CD8-positive, alpha-beta memory T cell (primary cell): ENCODE measurements at regions not wholly inside any gene's neighbourhood (a gene's known extent, or its start where the extent isn't known, plus 50 kb on each side); places are given as distances from the start of the nearest gene placed in this dataset.
"Not testable (repeated sequence)": the region's sequence is repeated elsewhere in the genome, so short reads cannot be mapped to it uniquely, and the experiment has no call there.

Source experiments
- CTCF ChIA-PET: fragments of 350-600 bp; sonication (Branson Sonifier 250); formaldehyde crosslinking; loops from one replicate; lab custom pipeline; 2021; ENCODE audit warnings: antibody characterized with exemption; lab: Charles Lee
- POLR2A ChIA-PET: fragments of 350-600 bp; sonication (Branson Sonifier 250); formaldehyde crosslinking; loops from one replicate; lab custom pipeline; 2021; ENCODE audit warnings: antibody characterized with exemption; lab: Charles Lee
- DNase-seq, 5 donors: peaks; one replicate each; pipeline versions ENCODE4 v3.0.0 to v3.0.0-alpha.2; 2020 to 2022; ENCODE audit warnings: mixed read lengths in 1 of 5
- H3K27ac ChIP-seq: one replicate; pipeline ENCODE4 v1.7.0; 2013; ENCODE audit warnings: low read depth, mild to moderate bottlenecking, low read length, moderate library complexity
- H3K27me3 ChIP-seq: 2 replicates; pipeline ENCODE4 v1.7.0; 2013; ENCODE audit warnings: low read length, mild to moderate bottlenecking; ENCODE audit not compliant: insufficient read depth, poor library complexity, severe bottlenecking
- H3K36me3 ChIP-seq: 2 replicates; pipeline ENCODE4 v1.7.0; 2013; ENCODE audit warnings: mild to moderate bottlenecking, low read length, moderate library complexity; ENCODE audit not compliant: insufficient read depth
- H3K4me1 ChIP-seq: 2 replicates; pipeline ENCODE4 v1.7.0; 2013; ENCODE audit warnings: mild to moderate bottlenecking, low read length, moderate library complexity; ENCODE audit not compliant: insufficient read depth
- H3K4me3 ChIP-seq: 2 replicates; pipeline ENCODE4 v1.7.0; 2013; ENCODE audit warnings: mild to moderate bottlenecking, low read length
- H3K9me3 ChIP-seq: 2 replicates; pipeline ENCODE4 v1.7.0; 2013; ENCODE audit warnings: mild to moderate bottlenecking, low read length
- H3K27ac Mint-ChIP-seq, 8 donors: one replicate each; pipeline ENCODE4 v1.8.0; 2020 to 2021; ENCODE audit warnings: mixed read lengths in 8 of 8, mild to moderate bottlenecking in 6 of 8, inconsistent platforms in 3 of 8, moderate library complexity in 3 of 8
- H3K27me3 Mint-ChIP-seq, 2 donors: one replicate each; pipeline ENCODE4 v1.8.0; 2020 to 2021; ENCODE audit warnings: mixed read lengths in 2 of 2, mild to moderate bottlenecking in 1 of 2, moderate library complexity in 1 of 2
- H3K36me3 Mint-ChIP-seq, 3 donors: one replicate each; pipeline ENCODE4 v1.8.0; 2020 to 2021; ENCODE audit warnings: mixed read lengths in 3 of 3, inconsistent platforms in 1 of 3, mild to moderate bottlenecking in 1 of 3
- H3K4me1 Mint-ChIP-seq, 3 donors: one replicate each; pipeline ENCODE4 v1.8.0; 2020 to 2021; ENCODE audit warnings: mixed read lengths in 3 of 3, inconsistent platforms in 1 of 3, mild to moderate bottlenecking in 1 of 3
- H3K4me3 Mint-ChIP-seq, 7 donors: one replicate each; pipeline ENCODE4 v1.8.0; 2020 to 2021; ENCODE audit warnings: mixed read lengths in 7 of 7, mild to moderate bottlenecking in 6 of 7, moderate library complexity in 4 of 7, inconsistent platforms in 2 of 7
- H3K9me3 Mint-ChIP-seq, 5 donors: one replicate each; pipeline ENCODE4 v1.8.0; 2020 to 2022; ENCODE audit warnings: mixed read lengths in 5 of 5, mild to moderate bottlenecking in 3 of 5, moderate library complexity in 2 of 5, inconsistent platforms in 1 of 5

DNA sequence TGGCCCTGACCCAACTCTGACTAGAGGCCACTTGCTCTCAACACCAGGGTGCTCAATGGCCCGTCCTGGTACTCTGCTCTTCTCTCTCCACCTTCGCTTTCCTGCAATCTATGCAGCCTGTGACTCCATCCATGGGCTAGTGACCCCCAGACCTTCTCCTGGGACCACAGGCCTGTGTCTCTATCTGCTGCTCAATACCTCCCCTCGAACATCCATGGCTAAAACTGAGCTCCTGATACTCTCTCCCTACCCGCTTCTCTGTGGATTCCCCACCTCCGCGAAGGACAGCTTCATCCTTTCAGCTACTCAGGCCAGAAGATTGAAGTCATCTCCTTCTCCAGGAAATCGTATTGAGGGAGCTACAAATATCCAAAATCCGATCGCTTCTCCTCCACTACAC lies 363.4 kb downstream of the OR4F29 start:
- H3K4me1 ChIP-seq, H3K27me3 Mint-ChIP-seq, H3K27ac ChIP-seq, H3K9me3 ChIP-seq, H3K36me3 Mint-ChIP-seq, H3K4me3 Mint-ChIP-seq, H3K9me3 Mint-ChIP-seq, H3K4me3 ChIP-seq, CTCF ChIA-PET, H3K27me3 ChIP-seq, POLR2A ChIA-PET, DNase-seq, H3K36me3 ChIP-seq, H3K27ac Mint-ChIP-seq, H3K4me1 Mint-ChIP-seq: not testable (repeated sequence)

DNA sequence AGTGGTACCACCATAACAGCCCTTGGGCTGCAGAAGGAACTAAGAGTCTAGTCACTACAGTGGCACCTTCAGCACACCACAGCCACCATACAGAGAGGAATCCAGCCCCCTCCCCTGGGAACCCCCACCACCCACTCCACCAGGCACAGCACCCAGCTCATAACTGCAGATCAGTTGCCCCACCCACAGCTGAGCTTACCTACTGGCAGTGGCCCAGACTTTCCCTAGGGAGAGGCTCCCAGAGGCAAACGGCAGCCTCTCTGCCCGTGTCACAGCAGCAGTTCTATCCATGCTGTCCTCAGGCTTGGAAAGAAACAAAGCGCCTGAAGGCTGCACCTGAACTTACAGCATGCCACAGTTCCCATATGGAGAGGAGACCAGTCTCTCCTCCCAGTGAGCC lies 372.3 kb downstream of the OR4F29 start:
- H3K9me3 ChIP-seq, DNase-seq, H3K27me3 Mint-ChIP-seq, H3K27ac Mint-ChIP-seq, H3K9me3 Mint-ChIP-seq, CTCF ChIA-PET, POLR2A ChIA-PET, H3K27ac ChIP-seq, H3K4me1 ChIP-seq, H3K4me1 Mint-ChIP-seq, H3K4me3 Mint-ChIP-seq, H3K36me3 Mint-ChIP-seq, H3K4me3 ChIP-seq, H3K27me3 ChIP-seq, H3K36me3 ChIP-seq: not testable (repeated sequence)

DNA sequence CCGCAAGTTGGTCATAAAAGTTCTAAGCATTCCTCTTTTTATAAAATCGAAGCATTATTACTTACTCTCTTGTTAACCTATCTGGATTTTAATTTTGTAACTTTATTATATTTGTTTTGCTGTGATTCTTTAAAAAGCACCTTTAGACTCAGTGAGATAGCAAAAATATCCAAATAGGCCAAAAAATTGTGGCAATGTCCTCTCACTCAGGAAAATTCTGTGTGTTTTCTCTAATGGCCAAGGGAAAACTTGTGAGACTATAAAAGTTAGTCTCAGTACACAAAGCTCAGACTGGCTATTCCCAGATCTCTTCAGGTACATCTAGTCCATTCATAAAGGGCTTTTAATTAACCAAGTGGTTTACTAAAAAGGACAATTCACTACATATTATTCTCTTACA lies 386.4 kb downstream of the OR4F29 start, which contains the start of gene OR4F5:
OR4F5 (plus strand) TSS at position 301 of the 400 bp plus-strand sequence.
- H3K36me3 Mint-ChIP-seq, H3K36me3 ChIP-seq, POLR2A ChIA-PET, H3K27ac Mint-ChIP-seq, H3K9me3 ChIP-seq, H3K9me3 Mint-ChIP-seq, H3K27ac ChIP-seq, DNase-seq, H3K4me1 Mint-ChIP-seq, H3K27me3 Mint-ChIP-seq, H3K4me3 ChIP-seq, H3K4me1 ChIP-seq, H3K27me3 ChIP-seq, CTCF ChIA-PET, H3K4me3 Mint-ChIP-seq: not testable (repeated sequence)

DNA sequence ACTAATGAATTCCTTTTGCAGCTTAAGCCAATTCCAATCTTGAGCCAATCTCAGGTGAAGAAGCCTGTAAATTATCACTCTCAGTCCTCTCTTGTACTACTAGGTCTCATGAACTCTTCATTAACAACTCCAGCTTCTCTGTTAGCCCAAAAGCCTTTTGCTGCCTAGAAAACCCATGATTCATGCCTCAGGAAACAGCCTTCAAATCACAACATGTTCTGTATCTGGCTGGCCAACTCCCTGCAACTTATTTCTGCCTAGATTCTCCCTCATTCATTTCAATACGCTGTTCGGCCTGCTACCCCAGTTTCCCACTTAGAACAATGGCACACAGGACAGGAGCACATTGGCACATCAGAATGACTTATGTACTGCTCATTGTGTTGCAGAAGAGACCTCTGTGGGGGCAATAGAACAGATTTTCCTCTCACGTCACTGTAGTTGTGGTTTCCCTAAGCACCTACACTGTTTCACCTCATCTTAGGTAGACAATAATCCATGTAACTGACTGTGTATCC lies 395.4 kb downstream of the OR4F29 start:
- H3K9me3 Mint-ChIP-seq, DNase-seq, H3K27ac Mint-ChIP-seq, CTCF ChIA-PET, H3K27me3 ChIP-seq, H3K4me3 Mint-ChIP-seq, H3K9me3 ChIP-seq, POLR2A ChIA-PET, H3K36me3 ChIP-seq, H3K36me3 Mint-ChIP-seq, H3K27me3 Mint-ChIP-seq, H3K4me1 Mint-ChIP-seq, H3K27ac ChIP-seq, H3K4me1 ChIP-seq, H3K4me3 ChIP-seq: not testable (repeated sequence)

DNA sequence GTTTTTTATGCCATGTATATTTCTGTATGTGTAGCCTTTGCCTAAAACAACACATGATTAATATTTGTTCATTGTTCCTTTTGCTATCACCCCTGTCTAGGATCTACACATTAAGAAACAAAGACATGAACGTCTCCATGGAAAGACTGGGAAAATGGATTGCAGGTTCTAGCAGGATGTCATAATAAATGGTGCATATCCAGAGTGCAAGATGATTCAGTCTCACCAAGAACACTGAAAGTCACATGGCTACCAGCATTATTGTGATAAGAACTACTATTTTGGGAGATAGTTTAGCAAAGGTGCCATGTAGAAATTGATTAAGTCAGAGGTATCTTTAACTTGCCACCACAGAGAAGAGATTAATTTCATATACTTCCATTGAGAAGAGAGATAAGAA lies 398.3 kb downstream of the OR4F29 start:
- H3K9me3 Mint-ChIP-seq = not testable (repeated sequence)

DNA sequence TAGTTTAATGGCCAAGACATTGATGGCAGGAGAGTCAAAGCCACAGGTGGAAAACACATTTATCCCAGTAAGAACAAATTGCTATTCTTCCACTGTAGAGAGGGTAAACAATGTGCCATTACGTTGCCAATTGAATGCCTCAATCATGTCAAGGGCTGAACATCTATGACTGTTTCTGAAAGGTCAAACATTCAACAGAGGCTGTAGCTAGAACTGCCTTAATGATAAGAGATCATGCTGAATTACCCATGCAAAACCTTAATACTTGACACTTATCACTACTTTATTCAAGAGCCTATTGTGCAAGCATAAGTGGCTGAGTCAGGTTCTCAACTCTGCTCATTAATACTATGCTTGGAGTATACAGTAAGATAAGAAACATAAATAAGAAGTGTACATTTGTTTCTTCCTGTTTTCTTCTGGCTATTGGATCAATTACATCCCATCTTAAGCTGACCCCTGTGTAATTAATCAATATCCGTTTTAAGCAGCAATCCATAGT lies 409.5 kb downstream of the OR4F29 start:
- H3K4me3 Mint-ChIP-seq, H3K27ac Mint-ChIP-seq, POLR2A ChIA-PET, H3K36me3 Mint-ChIP-seq, H3K27me3 Mint-ChIP-seq, H3K9me3 Mint-ChIP-seq, DNase-seq, H3K4me3 ChIP-seq, H3K27ac ChIP-seq, H3K4me1 ChIP-seq, H3K9me3 ChIP-seq, H3K36me3 ChIP-seq, H3K27me3 ChIP-seq, H3K4me1 Mint-ChIP-seq, CTCF ChIA-PET: not testable (repeated sequence)

More for the DNA sequence above, 398.3 kb downstream of the OR4F29 start:
- POLR2A ChIA-PET, H3K36me3 Mint-ChIP-seq, H3K27me3 ChIP-seq, H3K27ac Mint-ChIP-seq, DNase-seq, H3K4me1 ChIP-seq, H3K27me3 Mint-ChIP-seq, H3K4me3 ChIP-seq, H3K4me1 Mint-ChIP-seq, H3K4me3 Mint-ChIP-seq, H3K9me3 ChIP-seq, H3K36me3 ChIP-seq, H3K27ac ChIP-seq, CTCF ChIA-PET: not testable (repeated sequence)

DNA sequence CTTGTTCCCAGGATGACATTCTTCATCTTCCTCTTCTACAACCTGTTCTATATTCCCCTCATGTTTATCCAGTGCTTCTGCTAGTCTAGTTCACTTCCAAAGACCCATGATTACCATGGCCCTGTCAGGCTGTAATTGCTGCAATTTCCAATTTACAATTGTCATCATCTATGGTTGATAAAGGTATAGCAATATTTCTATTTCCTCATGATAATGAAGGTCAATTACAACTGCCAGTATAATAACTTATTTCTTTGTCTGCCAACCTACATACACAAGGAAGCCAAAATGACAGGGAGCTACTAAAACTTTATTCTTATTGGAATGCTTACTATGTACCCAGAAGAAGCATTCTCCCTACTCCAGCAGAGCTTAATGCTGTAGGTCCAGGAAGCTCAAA lies 410.3 kb downstream of the OR4F29 start:
- H3K27ac Mint-ChIP-seq, H3K27me3 Mint-ChIP-seq, H3K36me3 Mint-ChIP-seq, POLR2A ChIA-PET, H3K4me3 Mint-ChIP-seq, CTCF ChIA-PET, H3K4me1 ChIP-seq, DNase-seq, H3K9me3 Mint-ChIP-seq, H3K36me3 ChIP-seq, H3K4me3 ChIP-seq, H3K9me3 ChIP-seq, H3K4me1 Mint-ChIP-seq, H3K27me3 ChIP-seq, H3K27ac ChIP-seq: not testable (repeated sequence)

DNA sequence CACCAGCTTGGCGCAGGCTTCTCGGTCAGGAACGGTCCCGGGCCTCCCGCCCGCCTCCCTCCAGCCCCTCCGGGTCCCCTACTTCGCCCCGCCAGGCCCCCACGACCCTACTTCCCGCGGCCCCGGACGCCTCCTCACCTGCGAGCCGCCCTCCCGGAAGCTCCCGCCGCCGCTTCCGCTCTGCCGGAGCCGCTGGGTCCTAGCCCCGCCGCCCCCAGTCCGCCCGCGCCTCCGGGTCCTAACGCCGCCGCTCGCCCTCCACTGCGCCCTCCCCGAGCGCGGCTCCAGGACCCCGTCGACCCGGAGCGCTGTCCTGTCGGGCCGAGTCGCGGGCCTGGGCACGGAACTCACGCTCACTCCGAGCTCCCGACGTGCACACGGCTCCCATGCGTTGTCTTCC lies 422.3 kb downstream of the OR4F29 start:
- H3K36me3 ChIP-seq, H3K4me1 Mint-ChIP-seq, H3K9me3 Mint-ChIP-seq, H3K36me3 Mint-ChIP-seq, H3K27me3 Mint-ChIP-seq, POLR2A ChIA-PET, H3K9me3 ChIP-seq, H3K27ac Mint-ChIP-seq, H3K4me1 ChIP-seq, H3K4me3 Mint-ChIP-seq, H3K27ac ChIP-seq, H3K4me3 ChIP-seq, H3K27me3 ChIP-seq, CTCF ChIA-PET: not testable (repeated sequence)
- DNase-seq = peak in 2 of 5 donors; percentile 29 to 53

DNA sequence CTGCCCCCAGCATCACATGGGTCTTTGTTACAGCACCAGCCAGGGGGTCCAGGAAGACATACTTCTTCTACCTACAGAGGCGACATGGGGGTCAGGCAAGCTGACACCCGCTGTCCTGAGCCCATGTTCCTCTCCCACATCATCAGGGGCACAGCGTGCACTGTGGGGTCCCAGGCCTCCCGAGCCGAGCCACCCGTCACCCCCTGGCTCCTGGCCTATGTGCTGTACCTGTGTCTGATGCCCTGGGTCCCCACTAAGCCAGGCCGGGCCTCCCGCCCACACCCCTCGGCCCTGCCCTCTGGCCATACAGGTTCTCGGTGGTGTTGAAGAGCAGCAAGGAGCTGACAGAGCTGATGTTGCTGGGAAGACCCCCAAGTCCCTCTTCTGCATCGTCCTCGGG lies 434.2 kb downstream of the OR4F29 start:
- peak in 3 of 5 donors; percentile 0 to 15 (median 1) for DNase-seq
- POLR2A ChIA-PET = not testable (repeated sequence)

More for the DNA sequence above, 434.2 kb downstream of the OR4F29 start:
- H3K4me1 ChIP-seq, H3K27ac Mint-ChIP-seq, H3K4me3 Mint-ChIP-seq, H3K27me3 Mint-ChIP-seq, H3K36me3 Mint-ChIP-seq, H3K9me3 ChIP-seq, H3K4me3 ChIP-seq, H3K4me1 Mint-ChIP-seq, H3K27me3 ChIP-seq, H3K9me3 Mint-ChIP-seq, CTCF ChIA-PET, H3K27ac ChIP-seq, H3K36me3 ChIP-seq: not testable (repeated sequence)
